Mesenchymal stem cell (in vitro differentiated cells and primary cell): ENCODE measurements at regions not wholly inside any gene's neighbourhood (a gene's known extent, or its start where the extent isn't known, plus 50 kb on each side); places are given as distances from the start of the nearest gene placed in this dataset.

Experiments used
- DNase-seq: peaks from one replicate; pipeline ENCODE4 v3.0.0-alpha.2; 2013
- H2AFZ ChIP-seq: one replicate; pipeline ENCODE4 v1.6.1; 2013; ENCODE audit warnings: low read depth, mild to moderate bottlenecking, control low read depth, inconsistent platforms, low read length, moderate library complexity
- H2AK5ac ChIP-seq: 2 replicates; pipeline ENCODE4 v1.6.1; 2013; ENCODE audit warnings: low read length, moderate library complexity, mild to moderate bottlenecking, inconsistent platforms; ENCODE audit not compliant: severe bottlenecking
- H2BK120ac ChIP-seq: one replicate; pipeline ENCODE4 v1.6.1; 2013; ENCODE audit warnings: low read depth, mild to moderate bottlenecking, inconsistent platforms, low read length, moderate library complexity
- H2BK12ac ChIP-seq, 2 experiments: one replicate each; pipeline ENCODE4 v1.6.1; 2013; ENCODE audit warnings: inconsistent platforms in 2 of 2, low read length in 2 of 2, mild to moderate bottlenecking in 2 of 2, moderate library complexity in 2 of 2, control low read depth in 1 of 2
- H2BK15ac ChIP-seq: one replicate; pipeline ENCODE4 v1.6.1; 2013; ENCODE audit warnings: mild to moderate bottlenecking, low read depth, inconsistent platforms; ENCODE audit not compliant: poor library complexity, severe bottlenecking
- H2BK5ac ChIP-seq: 2 replicates; pipeline ENCODE4 v1.6.1; 2013; ENCODE audit warnings: low read depth, mild to moderate bottlenecking, low read length, control low read depth, inconsistent platforms; ENCODE audit not compliant: poor library complexity, severe bottlenecking
- H3K14ac ChIP-seq, 2 experiments: one replicate each; pipeline ENCODE4 v1.6.1; 2013; ENCODE audit warnings: inconsistent platforms in 2 of 2, low read length in 2 of 2, control low read depth in 1 of 2, mild to moderate bottlenecking in 1 of 2, moderate library complexity in 1 of 2
- H3K18ac ChIP-seq, 2 experiments: one replicate each; pipeline ENCODE4 v1.6.1; 2013; ENCODE audit warnings: inconsistent platforms in 2 of 2, low read length in 2 of 2, control low read depth in 1 of 2, low read depth in 1 of 2, mild to moderate bottlenecking in 1 of 2
- H3K23ac ChIP-seq, 2 experiments: one replicate each; pipeline ENCODE4 v1.6.1; 2013; ENCODE audit warnings: inconsistent platforms in 2 of 2, low read length in 2 of 2, mild to moderate bottlenecking in 2 of 2, moderate library complexity in 2 of 2, control low read depth in 1 of 2
- H3K27ac ChIP-seq: 2 replicates; pipeline ENCODE4 v1.5.1; 2013; ENCODE audit warnings: mild to moderate bottlenecking, moderate library complexity, low read length, control low read depth, inconsistent platforms; ENCODE audit not compliant: poor library complexity, severe bottlenecking
- H3K27me3 ChIP-seq, 2 experiments: 2 replicates each; pipeline versions ENCODE4 v1.6.1 to v1.7.0; 2013; ENCODE audit warnings: low read length in 2 of 2, mild to moderate bottlenecking in 2 of 2, moderate library complexity in 2 of 2, control low read depth in 1 of 2, inconsistent platforms in 1 of 2; ENCODE audit not compliant: control insufficient read depth in 1 of 2, insufficient read depth in 1 of 2
- H3K36me3 ChIP-seq, 2 experiments: 2 replicates each; pipeline versions ENCODE4 v1.6.1 to v1.7.0; 2013; ENCODE audit warnings: low read length in 2 of 2, control low read depth in 1 of 2, inconsistent platforms in 1 of 2, low read depth in 1 of 2, mild to moderate bottlenecking in 1 of 2; ENCODE audit not compliant: insufficient read depth in 2 of 2, control insufficient read depth in 1 of 2
- H3K4ac ChIP-seq, 2 experiments: one replicate each; pipeline ENCODE4 v1.6.1; 2013; ENCODE audit warnings: inconsistent platforms in 2 of 2, low read length in 2 of 2, mild to moderate bottlenecking in 2 of 2, moderate library complexity in 2 of 2, control low read depth in 1 of 2, low read depth in 1 of 2
- H3K4me1 ChIP-seq: 2 replicates; pipeline ENCODE4 v1.6.1; 2013; ENCODE audit warnings: low read depth, low read length, control low read depth; ENCODE audit not compliant: control insufficient read depth, insufficient read depth
- H3K4me2 ChIP-seq: 2 replicates; pipeline ENCODE4 v1.6.1; 2013; ENCODE audit warnings: low read length, mild to moderate bottlenecking, inconsistent platforms; ENCODE audit not compliant: poor library complexity, severe bottlenecking
- H3K4me3 ChIP-seq, 2 experiments: 2 replicates each; pipeline versions ENCODE4 v1.5.1 to v1.7.0; 2013; ENCODE audit warnings: low read length in 2 of 2, mild to moderate bottlenecking in 2 of 2, control low read depth in 1 of 2, low read depth in 1 of 2; ENCODE audit not compliant: insufficient read depth in 1 of 2
- H3K79me1 ChIP-seq: replicated peaks from 2 replicates; pipeline ENCODE4 v1.6.1; 2013; ENCODE audit warnings: mild to moderate bottlenecking, control low read depth, low read length, inconsistent platforms; ENCODE audit not compliant: poor library complexity, severe bottlenecking
- H3K9ac ChIP-seq: 2 replicates; pipeline ENCODE4 v1.7.0; 2013; ENCODE audit warnings: mild to moderate bottlenecking, low read length, moderate library complexity
- H3K9me3 ChIP-seq: 2 replicates; pipeline ENCODE4 v1.7.0; 2013; ENCODE audit warnings: mild to moderate bottlenecking, low read length; ENCODE audit not compliant: control insufficient read depth
- H4K8ac ChIP-seq: one replicate; pipeline ENCODE4 v1.6.1; 2013; ENCODE audit warnings: inconsistent platforms, mild to moderate bottlenecking, low read length, moderate library complexity
- H4K91ac ChIP-seq: one replicate; pipeline ENCODE4 v1.6.1; 2013; ENCODE audit warnings: mild to moderate bottlenecking, low read length, inconsistent platforms
- WGBS: methylation state at CpG from one replicate; pipeline ENCODE4 v1.1.7; 2013; ENCODE audit warnings: mixed read lengths; 5-methylcytosine and 5-hydroxymethylcytosine counted together

DNA sequence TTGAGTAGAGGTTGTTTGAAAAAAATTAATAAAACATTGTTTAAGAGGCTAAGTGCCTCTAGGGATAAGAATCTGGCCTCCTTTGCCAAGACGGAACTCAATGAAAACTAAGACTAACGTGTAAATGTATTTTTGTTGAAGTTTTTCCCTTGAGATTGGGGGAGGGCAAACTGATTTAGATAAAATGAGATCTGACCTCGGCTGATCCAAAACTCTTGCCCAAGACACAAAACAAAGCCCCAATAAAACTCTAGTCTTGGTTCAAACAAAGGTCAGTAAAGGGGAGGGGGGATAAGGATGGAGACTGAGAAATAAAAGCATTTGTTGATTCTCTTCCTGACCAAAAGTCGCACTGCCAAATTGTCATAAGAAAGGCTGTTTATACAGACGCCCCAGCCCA is 134.8 kb upstream of the DPT start:
- Histone ChIP-seq H3K9ac (no peak overlapping the region), H3K27ac (no peak overlapping the region), H2BK15ac (no peak overlapping the region), H3K23ac (no peak overlapping the region), H3K4me3 (no peak overlapping the region), H3K18ac (no peak overlapping the region), H2BK12ac (no peak overlapping the region), H2AK5ac (no peak overlapping the region), H3K14ac (no peak overlapping the region), H3K4ac (no peak overlapping the region), H4K8ac (no peak overlapping the region), H3K27me3 (no peaks in the 10 kb centered on the region), H2BK120ac (no peak overlapping the region), H3K36me3 (no peaks in the 10 kb centered on the region), H4K91ac (no peak overlapping the region), H3K9me3 (peaks cover 10% of the 10 kb centered on the region), H3K4me1 (no peaks in the 10 kb centered on the region), H2BK5ac (no peak overlapping the region), H3K79me1 (no peaks in the 10 kb centered on the region), H3K4me2 (no peak overlapping the region), H2AFZ (no peak overlapping the region)
- DNase-seq: no peak
- WGBS: 93% methylated on average over 4 of the region's 5 CpGs

DNA sequence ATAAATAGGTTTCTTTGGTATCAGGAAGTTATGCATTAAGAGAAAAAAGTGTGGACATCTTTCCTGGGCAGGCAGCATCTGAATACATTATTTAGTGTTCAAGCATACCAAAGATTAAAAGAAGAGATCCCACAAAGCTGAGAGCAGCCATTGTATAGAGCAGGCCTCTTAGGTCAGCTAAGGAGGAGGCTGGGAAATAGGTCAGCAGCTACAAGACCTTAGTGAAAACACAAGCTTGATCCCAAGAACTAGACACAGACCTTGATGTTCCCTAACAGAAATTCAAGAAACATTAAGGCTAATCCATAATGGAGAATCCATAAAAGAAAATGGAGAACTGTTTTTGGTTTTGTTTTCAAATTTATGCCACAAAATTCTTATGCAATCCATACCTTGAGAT is 135.3 kb upstream of the DPT start:
- H3K4me2 ChIP-seq: no peak overlapping the region
- H3K23ac ChIP-seq: no peak overlapping the region
- H2AFZ ChIP-seq: no peak overlapping the region
- H3K4me3 ChIP-seq: no peak overlapping the region
- peaks cover 10% of the 10 kb centered on the region for H3K9me3 ChIP-seq
- H3K14ac ChIP-seq: no peak overlapping the region
- no peak overlapping the region for H4K8ac ChIP-seq
- no peak overlapping the region for H2BK12ac ChIP-seq
- no peak overlapping the region for H2BK5ac ChIP-seq
- no peaks in the 10 kb centered on the region for H3K79me1 ChIP-seq
- DNase-seq: no peak
- H3K4ac ChIP-seq: no peak overlapping the region
- H2BK15ac ChIP-seq: no peak overlapping the region
- H3K27ac ChIP-seq: no peak overlapping the region
- H4K91ac ChIP-seq: no peak overlapping the region
- no peak overlapping the region for H3K18ac ChIP-seq
- H3K4me1 ChIP-seq: no peaks in the 10 kb centered on the region
- H2AK5ac ChIP-seq: no peak overlapping the region
- H2BK120ac ChIP-seq: no peak overlapping the region
- H3K9ac ChIP-seq: no peak overlapping the region
- H3K36me3 ChIP-seq: no peaks in the 10 kb centered on the region
- H3K27me3 ChIP-seq: no peaks in the 10 kb centered on the region

DNA sequence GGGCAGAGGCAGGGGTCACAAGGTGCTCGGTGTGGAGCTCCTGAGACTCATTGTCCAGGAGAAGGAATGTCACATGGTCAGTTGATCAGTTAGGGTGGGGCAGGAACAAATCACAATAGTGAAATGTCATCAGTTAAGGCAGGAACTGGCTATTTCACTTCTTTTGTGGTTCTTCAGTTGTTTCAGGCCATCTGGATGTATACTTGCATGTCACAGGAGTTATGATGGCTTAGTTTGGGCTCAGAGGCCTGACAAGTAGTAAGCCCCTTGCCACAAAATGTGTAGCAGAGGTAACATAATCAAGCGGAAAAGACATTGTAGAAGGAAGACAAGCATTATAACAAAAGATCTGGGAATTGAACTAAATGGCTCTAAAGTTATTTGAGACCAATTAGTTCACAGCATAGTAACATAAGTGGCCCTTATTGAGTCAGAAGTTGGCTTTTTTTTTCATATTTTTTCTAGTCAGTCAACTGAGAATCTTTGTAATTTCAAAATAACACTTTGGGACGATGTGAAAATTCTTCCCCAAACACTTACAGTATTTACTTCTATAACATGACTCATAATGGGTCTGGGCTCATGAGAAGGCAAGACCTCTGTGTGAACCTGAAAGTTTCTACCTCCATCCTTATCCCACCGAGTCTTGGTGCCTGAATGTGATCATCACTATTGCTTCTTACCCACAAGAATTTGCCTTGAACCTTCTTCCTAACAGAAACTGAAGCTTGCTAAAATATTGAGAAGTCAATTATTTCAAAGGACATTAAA is 137.0 kb upstream of the DPT start:
- no peak for DNase-seq
- H3K9ac ChIP-seq: no peak overlapping the region
- H4K8ac ChIP-seq: no peak overlapping the region
- H3K14ac ChIP-seq: no peak overlapping the region
- H3K4me2 ChIP-seq: no peak overlapping the region
- no peak overlapping the region for H3K23ac ChIP-seq
- no peaks in the 10 kb centered on the region for H3K4me1 ChIP-seq
- H3K4ac ChIP-seq: no peak overlapping the region
- H2BK120ac ChIP-seq: no peak overlapping the region
- H2BK5ac ChIP-seq: no peak overlapping the region
- no peak overlapping the region for H3K4me3 ChIP-seq
- H2BK12ac ChIP-seq: no peak overlapping the region
- no peak overlapping the region for H2AFZ ChIP-seq
- no peak overlapping the region for H3K18ac ChIP-seq
- H3K79me1 ChIP-seq: no peaks in the 10 kb centered on the region
- H4K91ac ChIP-seq: no peak overlapping the region
- H3K27me3 ChIP-seq: no peaks in the 10 kb centered on the region
- H2BK15ac ChIP-seq: no peak overlapping the region
- no peak overlapping the region for H2AK5ac ChIP-seq
- H3K9me3 ChIP-seq: peaks cover 10% of the 10 kb centered on the region
- WGBS: 76% methylated on average over 4 of the region's 4 CpGs
- no peaks in the 10 kb centered on the region for H3K36me3 ChIP-seq
- H3K27ac ChIP-seq: no peak overlapping the region

DNA sequence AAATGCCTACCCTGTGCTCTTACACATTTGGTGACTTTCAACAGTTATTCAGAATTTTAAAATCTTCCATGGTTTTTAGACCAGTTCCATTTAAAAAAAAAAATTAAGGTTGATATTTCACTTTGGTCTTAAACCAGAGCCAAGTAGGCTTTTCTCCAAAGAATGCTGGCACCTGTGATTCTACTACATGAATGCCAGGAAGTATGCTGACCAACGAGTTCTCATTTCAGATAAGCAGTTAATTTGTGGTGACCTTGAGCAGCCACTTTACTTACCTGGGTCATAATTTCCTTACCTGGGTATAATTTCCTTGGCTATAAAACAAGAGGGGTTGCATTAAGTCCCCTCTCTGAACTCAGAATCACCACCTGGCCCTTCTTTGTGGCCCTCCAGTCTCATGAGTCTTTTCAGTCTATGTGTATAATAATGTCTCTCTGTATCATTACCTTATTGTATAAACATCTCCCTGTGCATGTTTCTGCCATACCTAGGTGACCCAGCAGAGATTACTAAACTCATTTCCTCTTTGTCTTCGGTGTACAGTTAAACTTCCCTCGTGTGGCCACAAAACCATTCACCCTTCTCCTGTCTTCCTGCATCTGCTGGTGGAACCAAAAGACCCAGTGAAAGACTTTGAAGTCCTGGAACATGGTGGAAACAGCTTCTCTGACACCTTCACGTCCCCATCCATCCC is 139.1 kb upstream of the DPT start:
- no peak for DNase-seq
- WGBS: 78% methylated on average over 3 of the region's 4 CpGs

More for the DNA sequence above, 139.1 kb upstream of the DPT start:
- H4K8ac ChIP-seq: no peak overlapping the region
- H3K9ac ChIP-seq: no peak overlapping the region
- no peak overlapping the region for H3K4me3 ChIP-seq
- H3K79me1 ChIP-seq: no peaks in the 10 kb centered on the region
- no peak overlapping the region for H3K23ac ChIP-seq
- H2BK15ac ChIP-seq: no peak overlapping the region
- no peak overlapping the region for H3K27ac ChIP-seq
- H4K91ac ChIP-seq: no peak overlapping the region
- H3K4me1 ChIP-seq: no peaks in the 10 kb centered on the region
- H2BK120ac ChIP-seq: no peak overlapping the region
- no peak overlapping the region for H3K18ac ChIP-seq
- H2BK5ac ChIP-seq: no peak overlapping the region
- no peak overlapping the region for H3K14ac ChIP-seq
- no peaks in the 10 kb centered on the region for H3K27me3 ChIP-seq
- no peak overlapping the region for H3K4ac ChIP-seq
- H2AK5ac ChIP-seq: no peak overlapping the region
- H3K4me2 ChIP-seq: no peak overlapping the region
- H2AFZ ChIP-seq: no peak overlapping the region
- H2BK12ac ChIP-seq: no peak overlapping the region
- H3K36me3 ChIP-seq: no peaks in the 10 kb centered on the region
- H3K9me3 ChIP-seq: peaks cover 10% of the 10 kb centered on the region
